ENCODE measurements at regions not wholly inside any gene's neighbourhood (a gene's known extent, or its start where the extent isn't known, plus 50 kb on each side); places are given as distances from the start of the nearest gene placed in this dataset.

DNA sequence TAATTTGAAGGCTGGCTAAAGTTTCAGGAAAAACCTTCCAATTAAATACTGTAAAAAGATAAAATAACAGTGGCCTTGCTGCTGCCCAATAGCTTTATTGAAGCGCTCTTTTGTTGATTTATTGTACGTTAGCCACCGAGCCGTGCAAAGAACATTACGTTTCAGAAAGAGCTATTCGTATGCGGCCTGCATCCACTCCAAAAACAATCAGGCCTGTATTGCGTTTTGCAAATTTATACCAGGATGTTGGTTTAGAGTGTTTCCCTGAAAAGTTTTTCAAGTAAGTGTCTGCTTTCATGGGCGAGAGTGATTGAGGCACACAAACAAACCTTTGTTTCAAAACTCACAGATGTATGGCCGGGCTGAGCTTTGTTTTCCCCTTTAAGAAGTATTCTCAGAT lies 257.2 kb upstream of the SALL3 start:
- CTCF ChIA-PET: no interaction called here
- intact Hi-C loops (cut with micrococcal nuclease; ENCODE audit: unreplicated experiment): no loop called here
- H3K36me3 ChIP-seq (ENCODE audit: insufficient read depth, low read length, poor library complexity, severe bottlenecking): no peaks in the 10 kb centered on the region
- no peak for DNase-seq (ENCODE audit: low spot score)
- H3K27me3 ChIP-seq (replicated peaks; ENCODE audit: insufficient read depth, low read depth, low read length, poor library complexity): peaks cover 18% of the 10 kb centered on the region
- POLR2A ChIA-PET (ENCODE audit: low non-redundant PET): no interaction called here
- H3K9me3 ChIP-seq (ENCODE audit: low read depth, low read length, poor library complexity, severe bottlenecking): no peaks in the 10 kb centered on the region
- BruUV-seq (replicated peaks): no TSS peak
- H3K4me1 ChIP-seq (ENCODE audit: insufficient read depth, low read length, poor library complexity, severe bottlenecking): no peaks in the 10 kb centered on the region
- no peak overlapping the region for H3K27ac ChIP-seq (ENCODE audit: low read depth, low read length, poor library complexity, severe bottlenecking)
- H3K4me3 ChIP-seq (ENCODE audit: low read depth, low read length, poor library complexity, severe bottlenecking): no peak overlapping the region
- TF ChIP-seq, protein P1, sequence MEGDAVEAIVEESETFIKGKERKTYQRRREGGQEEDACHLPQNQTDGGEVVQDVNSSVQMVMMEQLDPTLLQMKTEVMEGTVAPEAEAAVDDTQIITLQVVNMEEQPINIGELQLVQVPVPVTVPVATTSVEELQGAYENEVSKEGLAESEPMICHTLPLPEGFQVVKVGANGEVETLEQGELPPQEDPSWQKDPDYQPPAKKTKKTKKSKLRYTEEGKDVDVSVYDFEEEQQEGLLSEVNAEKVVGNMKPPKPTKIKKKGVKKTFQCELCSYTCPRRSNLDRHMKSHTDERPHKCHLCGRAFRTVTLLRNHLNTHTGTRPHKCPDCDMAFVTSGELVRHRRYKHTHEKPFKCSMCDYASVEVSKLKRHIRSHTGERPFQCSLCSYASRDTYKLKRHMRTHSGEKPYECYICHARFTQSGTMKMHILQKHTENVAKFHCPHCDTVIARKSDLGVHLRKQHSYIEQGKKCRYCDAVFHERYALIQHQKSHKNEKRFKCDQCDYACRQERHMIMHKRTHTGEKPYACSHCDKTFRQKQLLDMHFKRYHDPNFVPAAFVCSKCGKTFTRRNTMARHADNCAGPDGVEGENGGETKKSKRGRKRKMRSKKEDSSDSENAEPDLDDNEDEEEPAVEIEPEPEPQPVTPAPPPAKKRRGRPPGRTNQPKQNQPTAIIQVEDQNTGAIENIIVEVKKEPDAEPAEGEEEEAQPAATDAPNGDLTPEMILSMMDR (conservative IDR thresholded peaks at IDR 0.05; ENCODE audit: low read depth, low read length): no peak
- no peak for TF ChIP-seq EZH2 (IDR thresholded peaks at IDR 0.05; ENCODE audit: borderline replicate concordance, low read depth, low read length, poor library complexity, severe bottlenecking)

GRCh38 chr18:78722929-78723710 lies 256.5 kb upstream of the SALL3 start:
- intact Hi-C loops (cut with micrococcal nuclease; ENCODE audit: unreplicated experiment): no loop called here
- TF ChIP-seq, protein P1 (conservative IDR thresholded peaks at IDR 0.05; ENCODE audit: low read depth, low read length): no peak
- no peak for TF ChIP-seq EZH2 (IDR thresholded peaks at IDR 0.05; ENCODE audit: borderline replicate concordance, low read depth, low read length, poor library complexity, severe bottlenecking)
- H3K9me3 ChIP-seq (ENCODE audit: low read depth, low read length, poor library complexity, severe bottlenecking): no peaks in the 10 kb centered on the region
- no peak for DNase-seq (ENCODE audit: low spot score)
- POLR2A ChIA-PET (ENCODE audit: low non-redundant PET): no interaction called here
- peaks cover 18% of the 10 kb centered on the region for H3K27me3 ChIP-seq (replicated peaks; ENCODE audit: insufficient read depth, low read depth, low read length, poor library complexity)
- no peaks in the 10 kb centered on the region for H3K36me3 ChIP-seq (ENCODE audit: insufficient read depth, low read length, poor library complexity, severe bottlenecking)
- no peaks in the 10 kb centered on the region for H3K4me1 ChIP-seq (ENCODE audit: insufficient read depth, low read length, poor library complexity, severe bottlenecking)
- BruUV-seq (replicated peaks): no TSS peak
- CTCF ChIA-PET: no interaction called here
- no peak overlapping the region for H3K4me3 ChIP-seq (ENCODE audit: low read depth, low read length, poor library complexity, severe bottlenecking)
- H3K27ac ChIP-seq (ENCODE audit: low read depth, low read length, poor library complexity, severe bottlenecking): no peak overlapping the region

DNA sequence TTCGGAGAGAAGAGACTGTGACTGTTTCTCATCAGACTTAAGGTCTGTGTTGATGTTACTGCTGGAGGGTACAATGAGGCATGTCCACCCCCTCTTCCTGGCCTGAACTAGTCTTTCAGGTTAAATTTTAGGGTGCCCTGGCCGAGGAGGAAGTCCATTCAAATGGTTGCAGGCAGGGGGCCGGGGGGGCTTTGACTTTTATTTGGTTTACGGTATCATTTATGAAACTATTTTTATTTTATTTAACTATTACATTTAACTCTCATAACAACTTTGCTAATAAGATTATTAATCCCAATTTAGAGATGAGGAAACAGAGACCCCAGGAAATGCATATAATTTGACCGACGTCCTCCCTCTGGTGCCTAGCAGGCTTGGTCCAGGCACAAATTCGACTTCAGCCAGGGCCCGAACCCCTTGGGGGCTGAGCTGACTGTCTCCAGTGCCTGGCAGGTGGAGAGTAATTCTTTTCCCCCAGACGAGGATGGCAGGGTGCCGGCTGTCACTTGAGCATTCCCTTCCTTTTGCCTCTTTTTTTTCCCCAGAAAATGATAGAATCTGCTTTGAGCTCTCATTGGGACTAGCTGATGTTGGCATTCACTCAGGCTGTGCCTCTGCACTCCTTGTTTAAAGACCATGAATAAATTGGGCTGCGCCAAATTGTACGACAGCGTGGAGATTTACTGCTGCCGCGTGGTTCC lies 255.3 kb upstream of the SALL3 start:
- DNase-seq (ENCODE audit: low spot score): no peak
- BruUV-seq (replicated peaks): no TSS peak
- TF ChIP-seq EZH2 (IDR thresholded peaks at IDR 0.05; ENCODE audit: borderline replicate concordance, low read depth, low read length, poor library complexity, severe bottlenecking): no peak
- TF ChIP-seq, protein P1 (conservative IDR thresholded peaks at IDR 0.05; ENCODE audit: low read depth, low read length): no peak
- Histone ChIP-seq H3K4me1 (ENCODE audit: insufficient read depth, low read length, poor library complexity, severe bottlenecking) (no peaks in the 10 kb centered on the region), H3K27ac (ENCODE audit: low read depth, low read length, poor library complexity, severe bottlenecking) (no peak overlapping the region), H3K4me3 (ENCODE audit: low read depth, low read length, poor library complexity, severe bottlenecking) (no peak overlapping the region), H3K27me3 (replicated peaks; ENCODE audit: insufficient read depth, low read depth, low read length, poor library complexity) (peaks cover 18% of the 10 kb centered on the region), H3K36me3 (ENCODE audit: insufficient read depth, low read length, poor library complexity, severe bottlenecking) (no peaks in the 10 kb centered on the region), H3K9me3 (ENCODE audit: low read depth, low read length, poor library complexity, severe bottlenecking) (no peaks in the 10 kb centered on the region)
- CTCF ChIA-PET: no interaction called here
- POLR2A ChIA-PET (ENCODE audit: low non-redundant PET): no interaction called here
- intact Hi-C loops (cut with micrococcal nuclease; ENCODE audit: unreplicated experiment): no loop called here
